ENCODE measurements at regions not wholly inside any gene's neighbourhood (a gene's known extent, or its start where the extent isn't known, plus 50 kb on each side); places are given as distances from the start of the nearest gene placed in this dataset.

GRCh38 chr14:87405563-87405962 is 587.4 kb downstream of the GALC start:
- DNase-seq (ENCODE audit: extremely low read depth, insufficient read length), result no peak
- Histone ChIP-seq H3K27me3 (replicated peaks; ENCODE audit: control insufficient read depth, insufficient read depth, low read length) (no peaks in the 10 kb centered on the region), H3K4me3 (replicated peaks; ENCODE audit: low read depth, low read length) (no peak overlapping the region), H3K36me3 (ENCODE audit: control insufficient read depth, insufficient read depth, low read length) (no peaks in the 10 kb centered on the region)
- no peak for TF ChIP-seq CTCF (IDR thresholded peaks at IDR 0.05; ENCODE audit: insufficient read depth, low read length, poor library complexity, severe bottlenecking)

GRCh38 chr14:87397499-87397898 is 595.5 kb downstream of the GALC start:
- no peaks in the 10 kb centered on the region for H3K27me3 ChIP-seq (replicated peaks; ENCODE audit: control insufficient read depth, insufficient read depth, low read length)
- DNase-seq (ENCODE audit: extremely low read depth, insufficient read length), result no peak
- no peaks in the 10 kb centered on the region for H3K36me3 ChIP-seq (ENCODE audit: control insufficient read depth, insufficient read depth, low read length)
- no peak overlapping the region for H3K4me3 ChIP-seq (replicated peaks; ENCODE audit: low read depth, low read length)
- TF ChIP-seq CTCF (IDR thresholded peaks at IDR 0.05; ENCODE audit: insufficient read depth, low read length, poor library complexity, severe bottlenecking), result no peak

GRCh38 chr14:87391066-87391465 is 601.9 kb downstream of the GALC start:
- H3K27me3 ChIP-seq (replicated peaks; ENCODE audit: control insufficient read depth, insufficient read depth, low read length), result no peaks in the 10 kb centered on the region
- H3K36me3 ChIP-seq (ENCODE audit: control insufficient read depth, insufficient read depth, low read length), result no peaks in the 10 kb centered on the region
- DNase-seq (ENCODE audit: extremely low read depth, insufficient read length), result no peak
- no peak overlapping the region for H3K4me3 ChIP-seq (replicated peaks; ENCODE audit: low read depth, low read length)
- TF ChIP-seq CTCF (IDR thresholded peaks at IDR 0.05; ENCODE audit: insufficient read depth, low read length, poor library complexity, severe bottlenecking), result no peak

DNA sequence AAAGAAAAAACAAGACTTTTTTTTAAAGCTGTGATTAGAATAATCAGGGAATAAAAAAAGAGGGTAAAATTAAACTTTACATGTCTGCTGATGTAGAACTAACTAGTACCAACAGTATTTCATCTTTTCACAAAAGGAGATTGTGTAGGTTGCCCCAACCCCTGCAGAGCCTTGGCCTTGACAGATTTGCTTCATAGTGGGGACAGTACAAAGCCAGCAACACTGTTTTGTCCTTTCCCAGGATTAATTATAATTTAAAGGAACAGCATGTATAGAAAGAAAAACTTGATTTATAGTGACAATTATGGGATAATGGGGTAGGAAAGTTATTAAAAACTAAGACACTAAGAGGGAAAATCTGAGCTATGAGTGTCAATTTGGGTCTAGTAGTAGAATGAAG is 604.0 kb downstream of the GALC start:
- no peak overlapping the region for H3K4me3 ChIP-seq (replicated peaks; ENCODE audit: low read depth, low read length)
- no peak for TF ChIP-seq CTCF (IDR thresholded peaks at IDR 0.05; ENCODE audit: insufficient read depth, low read length, poor library complexity, severe bottlenecking)
- H3K27me3 ChIP-seq (replicated peaks; ENCODE audit: control insufficient read depth, insufficient read depth, low read length), result no peaks in the 10 kb centered on the region
- no peak for DNase-seq (ENCODE audit: extremely low read depth, insufficient read length)
- no peaks in the 10 kb centered on the region for H3K36me3 ChIP-seq (ENCODE audit: control insufficient read depth, insufficient read depth, low read length)

- no peak overlapping the region for H3K4me3 ChIP-seq (replicated peaks; ENCODE audit: low read depth, low read length)
- no peak for TF ChIP-seq CTCF (IDR thresholded peaks at IDR 0.05; ENCODE audit: insufficient read depth, low read length, poor library complexity, severe bottlenecking)
- H3K36me3 ChIP-seq (ENCODE audit: control insufficient read depth, insufficient read depth, low read length), result no peaks in the 10 kb centered on the region
- no peak for DNase-seq (ENCODE audit: extremely low read depth, insufficient read length)
- H3K27me3 ChIP-seq (replicated peaks; ENCODE audit: control insufficient read depth, insufficient read depth, low read length), result no peaks in the 10 kb centered on the region
Observed at GRCh38 chr14:87387806-87388205, 605.2 kb downstream of the GALC start.

- DNase-seq (ENCODE audit: extremely low read depth, insufficient read length), result no peak
- TF ChIP-seq CTCF (IDR thresholded peaks at IDR 0.05; ENCODE audit: insufficient read depth, low read length, poor library complexity, severe bottlenecking), result no peak
Observed at GRCh38 chr14:87386524-87386923, 606.5 kb downstream of the GALC start.

More at GRCh38 chr14:87386524-87386923, 606.5 kb downstream of the GALC start:
- H3K27me3 ChIP-seq (replicated peaks; ENCODE audit: control insufficient read depth, insufficient read depth, low read length), result no peaks in the 10 kb centered on the region
- no peaks in the 10 kb centered on the region for H3K36me3 ChIP-seq (ENCODE audit: control insufficient read depth, insufficient read depth, low read length)
- H3K4me3 ChIP-seq (replicated peaks; ENCODE audit: low read depth, low read length), result no peak overlapping the region
